ENCODE measurements at regions not wholly inside any gene's neighbourhood (a gene's known extent, or its start where the extent isn't known, plus 50 kb on each side); places are given as distances from the start of the nearest gene placed in this dataset.

DNA sequence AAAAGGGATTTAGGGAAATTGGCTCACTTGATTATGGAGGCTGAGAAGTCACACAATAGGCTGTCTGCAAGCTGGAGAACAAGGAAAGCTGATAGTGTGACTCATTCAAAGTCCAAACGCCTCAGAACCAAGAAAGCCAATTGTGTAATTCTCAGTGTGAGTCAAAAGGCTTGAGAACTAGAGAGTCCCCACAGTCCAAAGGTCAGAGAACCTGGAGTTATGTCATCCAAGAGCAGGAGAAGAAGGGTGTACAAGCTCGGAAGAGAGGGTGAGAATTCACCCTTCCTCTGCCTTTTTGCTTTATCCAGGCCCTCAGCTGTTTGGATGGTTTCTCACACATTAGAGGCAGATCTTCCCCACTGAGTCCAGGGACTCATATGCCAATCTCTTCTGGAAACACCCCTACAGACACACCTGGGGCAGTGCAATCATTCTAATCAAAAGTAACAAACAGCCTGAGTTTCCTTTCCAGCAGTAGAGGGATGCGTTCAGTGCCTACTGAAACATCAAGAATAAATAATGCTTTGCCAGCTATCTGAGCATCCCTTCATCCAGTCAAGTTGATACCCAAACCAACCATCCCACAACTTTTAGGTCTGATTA, 271.5 kb downstream of the SATB1 start:
- in situ Hi-C loops (cut with HindIII; ENCODE audit: low pct_ligation_motif_present, low sequenced_read_pairs) = no loop called here
- Histone ChIP-seq H3K27ac (no peak overlapping the region), H3K27me3 (replicated peaks) (no peaks in the 10 kb centered on the region), H3K36me3 (replicated peaks) (no peaks in the 10 kb centered on the region), H3K4me3 (ENCODE audit: low read depth, low read length) (no peak overlapping the region)
- no peak for TF ChIP-seq CTCF (IDR thresholded peaks at IDR 0.05; ENCODE audit: low read depth, low read length, missing control alignments)
- peak; percentile 79 for DNase-seq

GRCh38 chr3:18151199-18151598, 273.9 kb downstream of the SATB1 start:
- in situ Hi-C loops (cut with HindIII; ENCODE audit: low pct_ligation_motif_present, low sequenced_read_pairs) = no loop called here
- TF ChIP-seq CTCF (IDR thresholded peaks at IDR 0.05; ENCODE audit: low read depth, low read length, missing control alignments) = no peak
- H3K36me3 ChIP-seq (replicated peaks) = no peaks in the 10 kb centered on the region
- H3K27ac ChIP-seq = no peak overlapping the region
- no peak overlapping the region for H3K4me3 ChIP-seq (ENCODE audit: low read depth, low read length)
- H3K27me3 ChIP-seq (replicated peaks) = no peaks in the 10 kb centered on the region
- DNase-seq = no peak

DNA sequence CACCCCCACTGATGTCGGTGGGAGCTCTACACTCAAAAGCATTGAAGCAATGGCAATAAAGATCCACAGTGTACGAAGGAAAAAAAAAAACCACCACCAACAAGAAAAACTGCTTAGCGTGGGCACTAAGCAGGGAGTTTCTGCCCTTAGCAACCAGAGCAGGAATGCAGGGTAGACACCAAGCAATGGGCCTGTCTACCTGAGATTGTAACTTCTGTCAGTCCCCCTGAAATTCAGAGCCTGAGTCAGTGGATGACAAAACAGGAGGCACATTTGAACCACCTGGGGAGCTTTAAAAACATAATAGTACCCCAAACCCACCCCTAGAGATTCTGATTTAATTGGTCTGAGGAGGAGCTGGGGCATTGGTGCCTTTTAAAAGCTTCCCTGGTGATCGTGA, 275.2 kb downstream of the SATB1 start:
- no peak for TF ChIP-seq CTCF (IDR thresholded peaks at IDR 0.05; ENCODE audit: low read depth, low read length, missing control alignments)
- Histone ChIP-seq H3K27me3 (replicated peaks) (no peaks in the 10 kb centered on the region), H3K36me3 (replicated peaks) (no peaks in the 10 kb centered on the region), H3K27ac (no peak overlapping the region), H3K4me3 (ENCODE audit: low read depth, low read length) (no peak overlapping the region)
- in situ Hi-C loops (cut with HindIII; ENCODE audit: low pct_ligation_motif_present, low sequenced_read_pairs) = no loop called here
- DNase-seq = no peak

DNA sequence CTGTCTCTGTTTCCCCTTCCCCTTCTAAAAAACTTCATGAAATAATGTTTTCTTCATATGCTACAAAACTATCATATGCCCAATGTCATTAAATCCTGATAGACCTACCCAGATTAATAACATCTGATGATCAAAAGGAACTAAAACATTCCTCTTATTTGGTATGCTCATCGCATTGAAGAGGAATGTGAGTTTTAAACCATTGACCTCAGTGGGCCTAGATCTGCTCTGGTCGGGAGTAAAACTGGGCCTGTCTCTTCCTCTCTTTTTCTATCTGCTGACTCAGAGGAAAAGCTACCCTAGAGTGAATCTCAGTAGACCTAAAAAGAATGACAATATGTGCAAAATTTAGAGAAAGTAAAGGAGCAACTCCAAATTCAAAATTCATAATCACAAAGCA, 275.8 kb downstream of the SATB1 start:
- Histone ChIP-seq H3K27me3 (replicated peaks) (no peaks in the 10 kb centered on the region), H3K4me3 (ENCODE audit: low read depth, low read length) (no peak overlapping the region), H3K27ac (no peak overlapping the region), H3K36me3 (replicated peaks) (no peaks in the 10 kb centered on the region)
- no peak for DNase-seq
- no peak for TF ChIP-seq CTCF (IDR thresholded peaks at IDR 0.05; ENCODE audit: low read depth, low read length, missing control alignments)
- in situ Hi-C loops (cut with HindIII; ENCODE audit: low pct_ligation_motif_present, low sequenced_read_pairs) = no loop called here

DNA sequence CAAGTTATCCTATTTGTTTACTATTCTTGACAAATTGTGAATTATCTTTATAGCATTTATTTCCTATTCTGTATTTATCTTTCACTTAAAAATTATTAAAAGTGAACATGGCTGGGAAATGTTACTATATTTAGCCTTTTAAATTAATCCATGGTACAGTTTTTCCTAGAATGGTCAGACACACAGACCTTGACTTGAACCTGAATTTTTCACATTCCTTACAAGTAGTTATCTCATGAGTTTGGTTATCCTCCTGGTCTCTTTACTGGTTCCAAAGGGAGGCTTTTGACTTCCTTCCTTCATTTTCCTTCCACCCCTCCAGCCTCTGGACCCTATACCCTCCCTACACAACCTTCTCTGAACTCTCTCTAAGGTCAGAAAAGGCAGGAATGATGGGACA, 280.6 kb downstream of the SATB1 start:
- in situ Hi-C loops (cut with HindIII; ENCODE audit: low pct_ligation_motif_present, low sequenced_read_pairs) = no loop called here
- Histone ChIP-seq H3K27me3 (replicated peaks) (no peaks in the 10 kb centered on the region), H3K4me3 (ENCODE audit: low read depth, low read length) (no peak overlapping the region), H3K36me3 (replicated peaks) (no peaks in the 10 kb centered on the region), H3K27ac (no peak overlapping the region)
- TF ChIP-seq CTCF (IDR thresholded peaks at IDR 0.05; ENCODE audit: low read depth, low read length, missing control alignments) = no peak
- DNase-seq = no peak

DNA sequence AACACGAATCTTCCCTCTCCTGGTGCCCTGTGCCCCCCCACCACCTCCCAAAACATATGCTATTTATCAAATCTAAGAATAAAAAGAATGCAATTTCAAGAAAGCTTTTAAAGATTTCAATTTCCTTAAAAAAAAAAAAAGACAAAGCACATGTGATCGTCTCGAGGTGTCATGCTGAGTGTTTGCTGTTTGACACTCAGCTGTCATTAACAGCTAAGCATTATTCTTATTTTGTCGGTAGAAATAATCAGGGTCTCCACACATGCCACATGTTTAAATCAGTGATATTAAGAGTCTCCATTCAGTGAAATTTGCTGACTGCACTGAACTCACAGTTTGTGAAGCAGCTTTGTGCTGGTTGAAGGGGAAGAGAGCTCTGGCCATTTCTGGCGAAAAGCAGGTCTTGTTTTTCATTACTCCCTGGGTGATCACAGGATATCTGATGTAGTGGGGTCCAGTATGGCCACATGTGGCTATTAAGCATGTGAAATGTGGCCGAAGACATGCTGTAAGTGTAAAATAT, 281.8 kb downstream of the SATB1 start:
- Histone ChIP-seq H3K27ac (no peak overlapping the region), H3K27me3 (replicated peaks) (no peaks in the 10 kb centered on the region), H3K4me3 (ENCODE audit: low read depth, low read length) (no peak overlapping the region), H3K36me3 (replicated peaks) (no peaks in the 10 kb centered on the region)
- no peak for DNase-seq
- TF ChIP-seq CTCF (IDR thresholded peaks at IDR 0.05; ENCODE audit: low read depth, low read length, missing control alignments) = no peak
- in situ Hi-C loops (cut with HindIII; ENCODE audit: low pct_ligation_motif_present, low sequenced_read_pairs) = no loop called here

All from brain microvascular endothelial cell (primary cell).